H1 (cell line): ENCODE measurements at regions not wholly inside any gene's neighbourhood (a gene's known extent, or its start where the extent isn't known, plus 50 kb on each side); places are given as distances from the start of the nearest gene placed in this dataset.

ENCODE experiments used
- CTCF ChIA-PET: fragments of 300-600 bp; sonication (Branson Sonifier 250); formaldehyde crosslinking; loops from one replicate; lab custom pipeline; 2021; ENCODE audit not compliant: partially characterized antibody; lab: Charles Lee
- POLR2A ChIA-PET: fragments of 300-600 bp; sonication (Branson Sonifier 250); formaldehyde crosslinking; loops from one replicate; lab custom pipeline; 2021; ENCODE audit warnings: inconsistent platforms; ENCODE audit not compliant: partially characterized antibody; lab: Charles Lee
- DNase-seq, 2 experiments: peaks; one replicate each; pipeline versions ENCODE4 v3.0.0 to v3.0.0-alpha.2; 2010 to 2022; ENCODE audit warnings: low spot score in 2 of 2, low read depth in 1 of 2, mixed read lengths in 1 of 2
- FAIRE-seq: peaks from 2 replicates; lab custom pipeline; 2011; peaks lifted over from hg19 to GRCh38; lab: Jason Lieb, UNC
- H2AFZ ChIP-seq: 2 replicates; pipeline ENCODE4 v1.8.1; 2012; ENCODE audit warnings: low read length, inconsistent platforms
- H2AK5ac ChIP-seq: 2 replicates; pipeline ENCODE4 v1.6.1; 2013; ENCODE audit warnings: low read depth, low read length
- H2BK120ac ChIP-seq: replicated peaks from 2 replicates; pipeline ENCODE3; 2013; ENCODE audit warnings: low read depth, low read length, inconsistent platforms
- H2BK12ac ChIP-seq: 2 replicates; pipeline ENCODE4 v1.6.1; 2013; ENCODE audit warnings: low read depth, low read length
- H2BK15ac ChIP-seq: 2 replicates; pipeline ENCODE4 v1.6.1; 2013; ENCODE audit warnings: low read length
- H2BK20ac ChIP-seq: 2 replicates; pipeline ENCODE4 v1.6.1; 2013; ENCODE audit warnings: low read length
- H2BK5ac ChIP-seq: 2 replicates; pipeline ENCODE4 v1.6.1; 2013; ENCODE audit warnings: low read depth, low read length
- H3K14ac ChIP-seq: 2 replicates; pipeline ENCODE4 v1.6.1; 2013; ENCODE audit warnings: inconsistent platforms; ENCODE audit not compliant: insufficient read length
- H3K18ac ChIP-seq: 2 replicates; pipeline ENCODE4 v1.6.1; 2013; ENCODE audit warnings: low read length; ENCODE audit errors: extremely low read depth
- H3K23ac ChIP-seq: 2 replicates; pipeline ENCODE4 v1.6.1; 2013; ENCODE audit warnings: inconsistent platforms; ENCODE audit not compliant: insufficient read length
- H3K23me2 ChIP-seq: 2 replicates; pipeline ENCODE4 v1.6.1; 2013; ENCODE audit warnings: low read depth, low read length
- H3K27ac ChIP-seq: 2 replicates; pipeline ENCODE4 v1.6.1; 2011; ENCODE audit warnings: low read depth, low read length, inconsistent platforms
- H3K27me3 ChIP-seq, 4 experiments: replicated peaks in 1 of 4; 1 replicate in 1 of 4; 2 replicates in 3 of 4; pipeline versions ENCODE4 v1.6.1 to v1.8.1; 2011 to 2013; ENCODE audit warnings: low read length in 3 of 4, mild to moderate bottlenecking in 3 of 4, inconsistent platforms in 2 of 4, mixed read lengths in 2 of 4, moderate library complexity in 1 of 4; ENCODE audit not compliant: control insufficient read depth in 3 of 4, insufficient read depth in 3 of 4; ENCODE audit errors: extremely low read depth in 1 of 4
- H3K36me3 ChIP-seq, 4 experiments: 2 replicates each; pipeline versions ENCODE4 v1.6.1 to v1.8.1; 2011 to 2013; ENCODE audit warnings: mild to moderate bottlenecking in 4 of 4, low read length in 3 of 4, moderate library complexity in 2 of 4, control low read depth in 1 of 4, inconsistent platforms in 1 of 4; ENCODE audit not compliant: insufficient read depth in 4 of 4, control insufficient read depth in 2 of 4
- H3K4ac ChIP-seq: replicated peaks from 2 replicates; pipeline ENCODE3; 2013; ENCODE audit warnings: low read length, low read depth, mixed read lengths, inconsistent platforms; ENCODE audit not compliant: insufficient read length
- H3K4me1 ChIP-seq, 4 experiments: replicated peaks in 1 of 4; 1 replicate in 1 of 4; 2 replicates in 3 of 4; pipeline versions ENCODE4 v1.6.1 to v1.8.1; 2011 to 2013; ENCODE audit warnings: low read length in 3 of 4, inconsistent platforms in 2 of 4, mixed read lengths in 1 of 4; ENCODE audit not compliant: insufficient read depth in 4 of 4, control insufficient read depth in 3 of 4
- H3K4me2 ChIP-seq, 2 experiments: 2 replicates each; pipeline versions ENCODE4 v1.6.1 to v1.8.1; 2011 to 2013; ENCODE audit warnings: low read depth in 2 of 2, low read length in 2 of 2, control low read depth in 1 of 2, inconsistent platforms in 1 of 2, mild to moderate bottlenecking in 1 of 2; ENCODE audit not compliant: insufficient read depth in 1 of 2
- H3K4me3 ChIP-seq, 4 experiments: fragments of 200-600, 300-600 bp in 1 of 4; sonication (generic), shearing (Covaris generic), sonication (Bioruptor Twin) in 1 of 4; 2 replicates each; pipeline versions ENCODE4 v1.5.1 to v1.8.1; 2011 to 2016; ENCODE audit warnings: low read length in 4 of 4, low read depth in 3 of 4, control low read depth in 2 of 4, inconsistent platforms in 2 of 4, mild to moderate bottlenecking in 2 of 4, mixed read lengths in 1 of 4, moderate library complexity in 1 of 4; ENCODE audit not compliant: insufficient read depth in 2 of 4; ENCODE audit errors: extremely low read depth in 1 of 4
- H3K56ac ChIP-seq: replicated peaks from 2 replicates; pipeline ENCODE3; 2013; ENCODE audit warnings: low read depth, mild to moderate bottlenecking, mixed read lengths, low read length, inconsistent platforms; ENCODE audit not compliant: insufficient read length
- H3K79me1 ChIP-seq: 2 replicates; pipeline ENCODE4 v1.6.1; 2013; ENCODE audit warnings: low read depth, low read length, control low read depth
- H3K79me2 ChIP-seq, 2 experiments: 2 replicates each; pipeline versions ENCODE4 v1.6.1 to v1.8.1; 2012 to 2013; ENCODE audit warnings: low read length in 2 of 2, mild to moderate bottlenecking in 2 of 2, inconsistent platforms in 1 of 2; ENCODE audit not compliant: insufficient read depth in 2 of 2, control insufficient read depth in 1 of 2
- H3K9ac ChIP-seq, 4 experiments: replicated peaks in 1 of 4; 1 replicate in 1 of 4; 2 replicates in 3 of 4; pipeline versions ENCODE4 v1.6.1 to v1.8.1; 2011 to 2013; ENCODE audit warnings: low read depth in 3 of 4, low read length in 3 of 4, control low read depth in 2 of 4, mild to moderate bottlenecking in 2 of 4, moderate library complexity in 2 of 4, inconsistent platforms in 1 of 4; ENCODE audit errors: extremely low read depth in 1 of 4
- H3K9me3 ChIP-seq, 2 experiments: 2 replicates each; pipeline versions ENCODE4 v1.6.1 to v1.8.1; 2012 to 2013; ENCODE audit warnings: mild to moderate bottlenecking in 2 of 2, moderate library complexity in 2 of 2, control low read depth in 1 of 2, inconsistent platforms in 1 of 2, low read depth in 1 of 2, low read length in 1 of 2, mixed read lengths in 1 of 2; ENCODE audit not compliant: insufficient read depth in 2 of 2
- H4K20me1 ChIP-seq, 2 experiments: replicated peaks in 1 of 2; 2 replicates each; pipeline versions ENCODE3 to v1.8.1; 2011 to 2013; ENCODE audit warnings: inconsistent platforms in 2 of 2, low read length in 2 of 2, mild to moderate bottlenecking in 1 of 2; ENCODE audit not compliant: insufficient read depth in 2 of 2, control insufficient read depth in 1 of 2
- H4K5ac ChIP-seq: 2 replicates; pipeline ENCODE4 v1.6.1; 2013; ENCODE audit warnings: low read length, low read depth, mixed read lengths, inconsistent platforms; ENCODE audit not compliant: insufficient read length
- H4K8ac ChIP-seq: 2 replicates; pipeline ENCODE4 v1.8.0; 2013; ENCODE audit warnings: mild to moderate bottlenecking, moderate library complexity, low read length, inconsistent platforms; ENCODE audit not compliant: insufficient read depth; ENCODE audit errors: extremely low read depth
- H4K91ac ChIP-seq: replicated peaks from 2 replicates; pipeline ENCODE3; 2013; ENCODE audit warnings: low read length, mixed read lengths, inconsistent platforms; ENCODE audit not compliant: insufficient read length
- BRCA1 ChIP-seq: IDR thresholded peaks from 2 replicates; pipeline ENCODE4 v1.6.1; 2012; ENCODE audit warnings: low read depth, low read length, improper control_type of control experiment
- EGR1 ChIP-seq: IDR thresholded peaks from 2 replicates; pipeline ENCODE4 v1.6.1; 2011; ENCODE audit warnings: low read depth, low read length, borderline replicate concordance
- EP300 ChIP-seq, 2 experiments: IDR thresholded peaks; 1 replicate in 1 of 2; 2 replicates in 1 of 2; pipeline ENCODE4 v1.6.1; 2011 to 2012; ENCODE audit warnings: low read depth in 2 of 2, low read length in 2 of 2, mild to moderate bottlenecking in 2 of 2, borderline replicate concordance in 1 of 2, inconsistent platforms in 1 of 2, moderate library complexity in 1 of 2
- FOSL1 ChIP-seq: IDR thresholded peaks from 2 replicates; pipeline ENCODE4 v1.6.1; 2011; ENCODE audit warnings: mild to moderate bottlenecking, low read depth, low read length, moderate library complexity; ENCODE audit not compliant: insufficient read depth
- HDAC2 ChIP-seq, 2 experiments: fragments of 300-600 bp in 1 of 2; sonication (generic) in 1 of 2; IDR thresholded peaks; 2 replicates each; pipeline ENCODE4 v1.6.1; 2011 to 2012; ENCODE audit warnings: low read depth in 2 of 2, low read length in 2 of 2, mild to moderate bottlenecking in 2 of 2, moderate library complexity in 2 of 2, borderline replicate concordance in 1 of 2, inconsistent platforms in 1 of 2
- NANOG ChIP-seq: IDR thresholded peaks from 2 replicates; pipeline ENCODE4 v1.6.1; 2011; ENCODE audit warnings: low read length, low read depth, mild to moderate bottlenecking, inconsistent platforms; ENCODE audit not compliant: insufficient read depth, poor library complexity, severe bottlenecking
- SIN3A ChIP-seq, 2 experiments: IDR thresholded peaks in 1 of 2; conservative IDR thresholded peaks in 1 of 2; 2 replicates each; pipeline ENCODE4 v1.6.1; 2011 to 2012; ENCODE audit warnings: low read length in 2 of 2, improper control_type of control experiment in 1 of 2, low read depth in 1 of 2, mild to moderate bottlenecking in 1 of 2
- SRF ChIP-seq: IDR thresholded peaks from 2 replicates; pipeline ENCODE4 v1.6.1; 2011; ENCODE audit warnings: mild to moderate bottlenecking, low read depth, low read length, moderate library complexity
- SUZ12 ChIP-seq: fragments of 200-600 bp; sonication (generic); IDR thresholded peaks from 2 replicates; pipeline ENCODE4 v1.6.1; 2012; ENCODE audit warnings: mild to moderate bottlenecking, inconsistent platforms, low read length, moderate library complexity, mixed read lengths
- TAF7 ChIP-seq: optimal IDR thresholded peaks from 2 replicates; pipeline ENCODE3; 2011; ENCODE audit warnings: low read depth, mild to moderate bottlenecking, inconsistent platforms, low read length, moderate library complexity, borderline replicate concordance
- TEAD4 ChIP-seq: IDR thresholded peaks from 2 replicates; pipeline ENCODE4 v1.6.1; 2012; ENCODE audit warnings: low read depth, low read length, inconsistent platforms, mixed read lengths
- whole genome bisulfite sequencing, 2 experiments: shearing (Covaris generic) in 1 of 2; methylation state at CpG; one replicate each; pipeline versions ENCODE4 v1.1.6 to v1.1.7; 2013 to 2015; ENCODE audit warnings: low lambda C conversion rate in 2 of 2, mixed read lengths in 2 of 2, inconsistent platforms in 1 of 2, low coverage in 1 of 2, missing lambda C conversion rate in 1 of 2; ENCODE audit not compliant: insufficient replicate concordance in 2 of 2, insufficient coverage in 1 of 2, insufficient read length in 1 of 2; ENCODE audit errors: extremely low coverage in 1 of 2, missing lambda C conversion rate in 1 of 2; 5-methylcytosine and 5-hydroxymethylcytosine counted together
- TF ChIP-seq, protein P1 (sequence below): IDR thresholded peaks from 2 replicates; pipeline ENCODE4 v1.6.1; 2012; ENCODE audit warnings: low read length, inconsistent platforms

DNA sequence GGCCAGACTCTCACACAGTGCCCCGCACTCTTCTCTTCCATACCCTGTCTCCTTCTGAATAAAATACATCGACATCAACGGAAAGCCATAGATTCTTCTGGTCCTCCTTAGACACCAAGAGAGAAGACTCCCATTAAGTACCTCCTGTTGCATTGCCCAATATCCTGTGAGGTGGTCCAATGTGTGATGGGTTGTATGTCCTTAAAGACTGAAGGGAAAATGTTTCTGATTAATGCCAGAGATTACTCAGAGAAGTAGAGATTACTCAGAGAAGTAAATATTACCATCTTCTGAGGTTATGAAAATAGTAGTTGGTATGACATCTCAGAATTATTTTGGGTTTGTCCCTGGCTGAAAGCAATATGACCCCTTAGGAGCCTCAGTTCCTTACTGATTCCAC lies 60.8 kb upstream of the GALNT15 start:
- no peak overlapping the region for H2BK120ac ChIP-seq
- no peaks in the 10 kb centered on the region for H3K27me3 ChIP-seq
- H2AK5ac ChIP-seq = no peak overlapping the region
- FAIRE-seq (no peak), DNase-seq (no peak)
- H3K79me1 ChIP-seq = no peaks in the 10 kb centered on the region
- no peak overlapping the region for H2BK12ac ChIP-seq
- H3K4ac ChIP-seq = no peak overlapping the region
- H3K4me1 ChIP-seq = no peaks in the 10 kb centered on the region
- ChIA-PET CTCF (interaction anchor here (1.2 kb wide), 1 partner anchor 10 kb away, joined by 3 read pairs; no protein-coding TSS in a partner anchor), POLR2A (no interaction called here)
- no peak overlapping the region for H2BK20ac ChIP-seq
- H3K9me3 ChIP-seq = no peaks in the 10 kb centered on the region; a peak in 2 of 4 replicates
- H3K23me2 ChIP-seq = no peaks in the 10 kb centered on the region
- H3K36me3 ChIP-seq = no peaks in the 10 kb centered on the region
- H2BK5ac ChIP-seq = no peak overlapping the region
- H3K23ac ChIP-seq = no peak overlapping the region
- no peak overlapping the region for H3K4me3 ChIP-seq
- H3K18ac ChIP-seq = no peak overlapping the region
- no peak overlapping the region for H3K14ac ChIP-seq
- no peak overlapping the region for H2BK15ac ChIP-seq
- no peak overlapping the region for H3K56ac ChIP-seq
- H3K4me2 ChIP-seq = no peak overlapping the region
- H4K8ac ChIP-seq = no peak overlapping the region
- no peak overlapping the region for H3K9ac ChIP-seq
- no peaks in the 10 kb centered on the region for H4K20me1 ChIP-seq
- H3K79me2 ChIP-seq = no peaks in the 10 kb centered on the region
- H4K5ac ChIP-seq = no peak overlapping the region
- no peak overlapping the region for H4K91ac ChIP-seq
- no peak overlapping the region for H3K27ac ChIP-seq
- 74% methylated on average over 3 of the region's 3 CpGs; no CpG with 5 or more reads in 1 of the 2 experiments for WGBS, 2 experiments
- H2AFZ ChIP-seq = no peak overlapping the region
- TF ChIP-seq EGR1 = no peak
- no peak for TF ChIP-seq SUZ12
- no peak for TF ChIP-seq TAF7
- TF ChIP-seq BRCA1 = no peak
- TF ChIP-seq EP300 (IDR thresholded peaks at IDR 0.05; ENCODE audit: borderline replicate concordance in 1 of 2, low read depth in 2 of 2, low read length in 2 of 2) = no peak
- TF ChIP-seq HDAC2 (IDR thresholded peaks at IDR 0.05; ENCODE audit: borderline replicate concordance in 1 of 2, low read depth in 2 of 2, low read length in 2 of 2) = no peak
- TF ChIP-seq, protein P1, sequence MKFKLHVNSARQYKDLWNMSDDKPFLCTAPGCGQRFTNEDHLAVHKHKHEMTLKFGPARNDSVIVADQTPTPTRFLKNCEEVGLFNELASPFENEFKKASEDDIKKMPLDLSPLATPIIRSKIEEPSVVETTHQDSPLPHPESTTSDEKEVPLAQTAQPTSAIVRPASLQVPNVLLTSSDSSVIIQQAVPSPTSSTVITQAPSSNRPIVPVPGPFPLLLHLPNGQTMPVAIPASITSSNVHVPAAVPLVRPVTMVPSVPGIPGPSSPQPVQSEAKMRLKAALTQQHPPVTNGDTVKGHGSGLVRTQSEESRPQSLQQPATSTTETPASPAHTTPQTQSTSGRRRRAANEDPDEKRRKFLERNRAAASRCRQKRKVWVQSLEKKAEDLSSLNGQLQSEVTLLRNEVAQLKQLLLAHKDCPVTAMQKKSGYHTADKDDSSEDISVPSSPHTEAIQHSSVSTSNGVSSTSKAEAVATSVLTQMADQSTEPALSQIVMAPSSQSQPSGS = no peak
- no peak for TF ChIP-seq SRF
- TF ChIP-seq FOSL1 = no peak
- no peak for TF ChIP-seq SIN3A (conservative IDR thresholded peaks at IDR 0.05 in 1 of 2, IDR thresholded peaks at IDR 0.05 in 1 of 2; ENCODE audit: low read depth in 1 of 2, low read length in 2 of 2)
- no peak for TF ChIP-seq NANOG
- TF ChIP-seq TEAD4 = no peak
